NCI-H2196 (cell line): ENCODE measurements at regions not wholly inside any gene's neighbourhood (a gene's known extent, or its start where the extent isn't known, plus 50 kb on each side); places are given as distances from the start of the nearest gene placed in this dataset.

Experiments used
- DNase-seq: peaks from one replicate; lab custom pipeline; 2025; ENCODE audit not compliant: unreplicated experiment; lab: John Stamatoyannopoulos, UW

- no peak for DNase-seq
Observed at GRCh38 chr19:30609656-30610270, 237.6 kb downstream of the ZNF536 start.

DNA sequence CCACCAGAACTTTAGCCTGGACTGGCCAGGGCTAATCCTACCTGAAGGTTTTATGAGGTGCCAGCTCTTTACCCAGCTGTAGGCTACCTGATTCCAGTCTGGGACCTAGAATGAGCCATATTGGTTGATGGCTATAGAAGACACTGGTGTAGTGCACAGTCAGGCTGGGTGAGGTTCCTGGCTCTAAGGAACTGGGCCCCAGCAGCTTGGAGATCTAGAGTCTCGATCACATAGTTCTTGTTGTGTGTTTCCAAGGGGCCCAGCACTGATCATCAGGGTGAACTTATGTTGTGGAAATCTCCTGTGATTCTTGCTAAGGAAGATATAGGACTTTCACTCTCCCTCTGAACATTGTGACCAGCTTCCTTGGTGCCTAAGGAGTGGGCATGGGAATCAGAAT is 236.3 kb downstream of the ZNF536 start:
- DNase-seq = no peak
